ENCODE measurements at regions not wholly inside any gene's neighbourhood (a gene's known extent, or its start where the extent isn't known, plus 50 kb on each side); places are given as distances from the start of the nearest gene placed in this dataset.

DNA sequence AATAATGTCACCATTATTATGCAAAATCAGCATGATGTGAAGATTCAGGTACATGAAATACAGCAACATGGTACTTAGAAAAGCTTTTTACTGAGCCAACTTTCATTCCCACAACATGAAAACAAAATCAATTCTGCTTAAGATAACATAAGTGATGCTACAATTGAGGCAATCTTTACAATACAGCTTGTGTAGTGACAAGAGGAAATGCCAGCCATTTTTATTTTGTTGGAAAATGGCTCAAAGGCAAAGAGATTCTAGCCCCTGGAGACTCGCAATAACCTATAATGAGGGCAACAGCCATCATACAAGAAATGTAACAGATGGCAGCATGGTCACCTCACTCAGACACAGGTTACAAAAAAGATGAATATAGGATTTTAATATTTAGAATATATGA, 560.4 kb downstream of the SPOCK3 start:
- DNase-seq: no peak
- no peaks in the 10 kb centered on the region for H3K9me3 ChIP-seq
- intact Hi-C loops (cut with DNase I; ENCODE audit: low total_unique reads): no loop called here
- 86 to 91% methylated on average over 1 of the region's 1 CpG for WGBS, 2 donors
- H3K36me3 ChIP-seq (ENCODE audit: low read depth, missing control alignments): no peaks in the 10 kb centered on the region
- no peak overlapping the region for H3K4me3 ChIP-seq
- H3K27ac ChIP-seq: no peak overlapping the region
- H3K27me3 ChIP-seq: no peaks in the 10 kb centered on the region
- TF ChIP-seq, protein P1, sequence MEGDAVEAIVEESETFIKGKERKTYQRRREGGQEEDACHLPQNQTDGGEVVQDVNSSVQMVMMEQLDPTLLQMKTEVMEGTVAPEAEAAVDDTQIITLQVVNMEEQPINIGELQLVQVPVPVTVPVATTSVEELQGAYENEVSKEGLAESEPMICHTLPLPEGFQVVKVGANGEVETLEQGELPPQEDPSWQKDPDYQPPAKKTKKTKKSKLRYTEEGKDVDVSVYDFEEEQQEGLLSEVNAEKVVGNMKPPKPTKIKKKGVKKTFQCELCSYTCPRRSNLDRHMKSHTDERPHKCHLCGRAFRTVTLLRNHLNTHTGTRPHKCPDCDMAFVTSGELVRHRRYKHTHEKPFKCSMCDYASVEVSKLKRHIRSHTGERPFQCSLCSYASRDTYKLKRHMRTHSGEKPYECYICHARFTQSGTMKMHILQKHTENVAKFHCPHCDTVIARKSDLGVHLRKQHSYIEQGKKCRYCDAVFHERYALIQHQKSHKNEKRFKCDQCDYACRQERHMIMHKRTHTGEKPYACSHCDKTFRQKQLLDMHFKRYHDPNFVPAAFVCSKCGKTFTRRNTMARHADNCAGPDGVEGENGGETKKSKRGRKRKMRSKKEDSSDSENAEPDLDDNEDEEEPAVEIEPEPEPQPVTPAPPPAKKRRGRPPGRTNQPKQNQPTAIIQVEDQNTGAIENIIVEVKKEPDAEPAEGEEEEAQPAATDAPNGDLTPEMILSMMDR (IDR thresholded peaks at IDR 0.05): no peak
- no peak for TF ChIP-seq POLR2A (IDR thresholded peaks at IDR 0.05)
- H3K4me1 ChIP-seq: no peaks in the 10 kb centered on the region

DNA sequence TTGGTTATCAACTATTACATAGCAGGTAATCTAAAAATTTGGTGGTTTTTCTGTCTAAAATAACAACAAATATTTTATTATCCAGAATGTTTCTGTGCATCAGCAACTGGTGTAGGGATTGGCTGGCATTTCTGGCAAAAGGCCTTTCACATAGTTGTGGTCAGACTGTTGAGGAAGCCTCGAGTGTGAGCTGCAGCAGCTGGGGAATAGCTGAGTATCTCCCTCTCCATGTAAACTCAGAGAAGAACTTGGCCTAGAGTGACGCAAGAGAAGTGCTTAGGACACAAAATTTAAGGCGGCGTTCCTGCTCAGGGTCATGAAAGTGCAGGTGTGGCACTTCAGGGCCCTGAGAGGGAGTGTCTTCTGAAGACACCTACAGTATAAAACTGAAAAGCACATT, 558.9 kb downstream of the SPOCK3 start:
- intact Hi-C loops (cut with DNase I; ENCODE audit: low total_unique reads): no loop called here
- no peak for TF ChIP-seq POLR2A (IDR thresholded peaks at IDR 0.05)
- TF ChIP-seq, protein P1 (IDR thresholded peaks at IDR 0.05): no peak
- no peak for DNase-seq

DNA sequence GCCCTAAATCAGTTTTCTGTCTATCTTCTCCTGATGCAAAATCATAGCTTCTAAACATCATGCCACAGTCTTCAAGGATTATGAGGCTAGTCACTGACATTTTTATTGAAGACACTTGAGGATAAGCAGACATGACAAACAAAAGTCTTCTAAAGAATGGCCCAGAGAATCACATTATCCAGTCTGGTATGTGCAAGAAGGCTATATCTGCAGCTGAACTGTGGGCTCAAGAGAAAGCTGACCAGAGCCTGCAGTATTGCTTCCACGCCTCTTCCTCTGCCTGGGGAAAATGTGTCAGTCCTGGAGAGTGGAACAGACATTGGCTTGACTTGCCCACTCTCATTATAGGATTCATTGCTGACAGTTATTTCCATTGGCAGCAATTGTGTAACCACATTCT, 553.5 kb downstream of the SPOCK3 start:
- intact Hi-C loops (cut with DNase I; ENCODE audit: low total_unique reads): no loop called here
- no peak overlapping the region for H3K27ac ChIP-seq
- H3K4me3 ChIP-seq: no peak overlapping the region
- no peak for DNase-seq
- no peaks in the 10 kb centered on the region for H3K4me1 ChIP-seq
- TF ChIP-seq, protein P1 (IDR thresholded peaks at IDR 0.05): no peak
- H3K36me3 ChIP-seq (ENCODE audit: low read depth, missing control alignments): no peaks in the 10 kb centered on the region
- 81 to 90% methylated on average over 1 of the region's 1 CpG for WGBS, 2 donors
- no peaks in the 10 kb centered on the region for H3K9me3 ChIP-seq
- no peaks in the 10 kb centered on the region for H3K27me3 ChIP-seq

More for the DNA sequence above, 558.9 kb downstream of the SPOCK3 start:
- H3K9me3 ChIP-seq: no peaks in the 10 kb centered on the region
- H3K4me3 ChIP-seq: no peak overlapping the region
- H3K27ac ChIP-seq: no peak overlapping the region
- H3K27me3 ChIP-seq: no peaks in the 10 kb centered on the region
- 65 to 80% methylated on average over 4 of the region's 4 CpGs for WGBS, 2 donors
- no peaks in the 10 kb centered on the region for H3K36me3 ChIP-seq (ENCODE audit: low read depth, missing control alignments)
- H3K4me1 ChIP-seq: no peaks in the 10 kb centered on the region

DNA sequence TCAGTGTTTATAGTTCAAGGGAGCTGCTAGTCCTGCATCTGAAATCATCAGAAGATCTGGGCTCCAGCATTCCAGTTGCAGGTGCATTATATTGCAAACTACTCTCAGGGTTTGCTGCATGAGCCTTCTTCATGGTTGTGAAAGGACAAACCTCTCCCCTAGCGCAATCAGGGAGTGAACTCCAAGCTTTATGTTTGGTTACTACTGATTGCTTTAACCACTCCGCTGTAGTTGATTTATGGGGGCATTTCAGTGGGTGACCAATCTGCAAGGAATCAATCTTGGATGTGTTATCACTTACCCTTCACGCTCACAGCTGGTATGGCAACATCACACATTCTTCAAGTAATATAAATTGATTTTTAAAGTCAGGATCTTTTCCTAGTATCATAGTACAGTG, 552.1 kb downstream of the SPOCK3 start:
- no peak for DNase-seq
- Histone ChIP-seq H3K4me3 (no peak overlapping the region), H3K27me3 (no peaks in the 10 kb centered on the region), H3K36me3 (ENCODE audit: low read depth, missing control alignments) (no peaks in the 10 kb centered on the region), H3K4me1 (no peaks in the 10 kb centered on the region), H3K9me3 (no peaks in the 10 kb centered on the region), H3K27ac (no peak overlapping the region)
- intact Hi-C loops (cut with DNase I; ENCODE audit: low total_unique reads): no loop called here
- 42 to 64% methylated on average over 3 of the region's 3 CpGs for WGBS, 2 donors
- TF ChIP-seq, protein P1 (IDR thresholded peaks at IDR 0.05): no peak
- TF ChIP-seq POLR2A (IDR thresholded peaks at IDR 0.05): no peak

Small RNA genes lying in the stretch of these regions (small RNA-seq; reads per million reads assigned to genes)
- gene RF00019: 0 reads per million in 2 donors

Measured in testis (tissue), 2 donors.